GM12873 (cell line): ENCODE measurements at regions not wholly inside any gene's neighbourhood (a gene's known extent, or its start where the extent isn't known, plus 50 kb on each side); places are given as distances from the start of the nearest gene placed in this dataset.

Experiments used
- CTCF ChIP-seq: IDR thresholded peaks from 2 replicates; pipeline ENCODE4 v1.5.1; 2012; ENCODE audit warnings: low read depth, mild to moderate bottlenecking, moderate library complexity, low read length, control low read depth; ENCODE audit not compliant: insufficient read depth; ENCODE audit errors: missing control alignments

GRCh38 chr5:99763021-99763774, 772.0 kb upstream of the FAM174A start:
- TF ChIP-seq CTCF, result no peak

GRCh38 chr5:99747342-99747741, 787.8 kb upstream of the FAM174A start:
- no peak for TF ChIP-seq CTCF

- TF ChIP-seq CTCF, result no peak
Observed at GRCh38 chr5:99724732-99725290, 796.0 kb upstream of the CHD1 start.

- no peak for TF ChIP-seq CTCF
Observed at GRCh38 chr5:99721506-99721905, 792.7 kb upstream of the CHD1 start.

- TF ChIP-seq CTCF, result no peak
Observed at GRCh38 chr5:99715921-99716320, 787.1 kb upstream of the CHD1 start.

- TF ChIP-seq CTCF, result no peak
Observed at GRCh38 chr5:99706160-99706559, 777.4 kb upstream of the CHD1 start.

GRCh38 chr5:99702565-99702964, 773.8 kb upstream of the CHD1 start:
- no peak for TF ChIP-seq CTCF
